ENCODE measurements at regions not wholly inside any gene's neighbourhood (a gene's known extent, or its start where the extent isn't known, plus 50 kb on each side); places are given as distances from the start of the nearest gene placed in this dataset.
"Not testable (repeated sequence)": the region's sequence is repeated elsewhere in the genome, so short reads cannot be mapped to it uniquely, and the experiment has no call there.

- in situ Hi-C loops (cut with HindIII; ENCODE audit: low sequenced_read_pairs); DNase-seq (ENCODE audit: low spot score): not testable (repeated sequence)
Observed at GRCh38 chrX:108903831-108904230, 167.5 kb upstream of the IRS4 start.

- in situ Hi-C loops (cut with HindIII; ENCODE audit: low sequenced_read_pairs): no loop called here
- no peak for DNase-seq (ENCODE audit: low spot score)
Observed at GRCh38 chrX:108900333-108900732, 164.0 kb upstream of the IRS4 start.

DNA sequence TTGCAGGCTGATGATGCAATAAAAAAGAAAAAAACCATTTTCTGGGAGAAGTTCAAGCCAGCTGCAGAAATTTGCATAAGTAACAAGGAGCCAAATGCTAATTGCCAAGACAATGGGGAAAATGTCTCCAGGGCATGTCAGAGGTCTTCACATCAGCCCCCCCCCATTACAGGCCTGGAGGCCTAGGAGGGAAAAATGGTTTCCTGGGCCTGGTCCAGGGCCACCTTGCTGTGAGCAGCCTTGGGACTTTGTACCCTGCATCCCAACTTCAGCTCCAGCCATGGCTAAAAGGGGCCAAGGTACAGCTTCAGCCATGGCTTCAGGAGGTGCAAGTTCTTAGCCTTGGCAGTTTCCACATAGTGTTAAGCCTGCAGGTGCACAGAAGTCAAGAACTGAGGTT, 160.0 kb upstream of the IRS4 start:
- DNase-seq (ENCODE audit: low spot score); in situ Hi-C loops (cut with HindIII; ENCODE audit: low sequenced_read_pairs): not testable (repeated sequence)

GRCh38 chrX:108892501-108892900, 156.1 kb upstream of the IRS4 start:
- no peak for DNase-seq (ENCODE audit: low spot score)
- in situ Hi-C loops (cut with HindIII; ENCODE audit: low sequenced_read_pairs): no loop called here

DNA sequence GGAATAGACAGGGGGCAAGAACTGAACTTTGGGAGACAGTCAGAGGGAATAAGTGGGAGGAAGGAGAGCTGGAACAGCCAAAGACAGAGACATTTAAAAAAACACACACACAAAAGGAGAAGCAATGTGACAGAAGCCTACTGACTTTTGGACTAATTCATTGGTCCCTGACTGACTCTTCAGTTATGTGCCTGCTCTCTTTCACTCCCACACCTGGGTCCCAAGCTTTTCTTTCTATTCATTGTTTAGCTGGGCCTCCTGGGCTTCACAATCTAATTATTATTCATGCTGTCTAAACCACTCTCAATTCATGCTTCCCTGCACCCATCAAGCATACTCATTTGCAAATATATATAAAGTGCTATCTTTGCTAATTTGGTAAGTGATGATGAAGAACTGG, 139.2 kb upstream of the IRS4 start:
- in situ Hi-C loops (cut with HindIII; ENCODE audit: low sequenced_read_pairs): no loop called here
- no peak for DNase-seq (ENCODE audit: low spot score)

DNA sequence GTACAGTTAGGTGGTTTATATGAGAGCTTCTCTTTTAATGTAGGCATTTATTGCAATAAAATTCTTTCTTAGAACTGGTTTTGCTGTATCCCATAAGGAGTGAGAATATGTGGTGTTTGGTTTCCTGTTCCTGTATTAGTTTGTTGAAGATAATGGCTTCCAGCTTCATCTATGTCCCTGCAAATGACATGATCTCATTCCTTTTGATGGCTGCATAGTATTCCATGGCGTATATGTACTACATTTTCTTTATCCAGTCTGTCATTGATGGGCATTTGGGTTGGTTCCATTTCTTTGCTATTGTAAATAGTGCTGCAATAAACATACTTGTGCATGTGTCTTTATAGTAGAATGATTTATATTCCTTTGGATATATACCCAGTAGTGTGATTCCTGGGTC, 106.7 kb upstream of the IRS4 start:
- in situ Hi-C loops (cut with HindIII; ENCODE audit: low sequenced_read_pairs); DNase-seq (ENCODE audit: low spot score): not testable (repeated sequence)

DNA sequence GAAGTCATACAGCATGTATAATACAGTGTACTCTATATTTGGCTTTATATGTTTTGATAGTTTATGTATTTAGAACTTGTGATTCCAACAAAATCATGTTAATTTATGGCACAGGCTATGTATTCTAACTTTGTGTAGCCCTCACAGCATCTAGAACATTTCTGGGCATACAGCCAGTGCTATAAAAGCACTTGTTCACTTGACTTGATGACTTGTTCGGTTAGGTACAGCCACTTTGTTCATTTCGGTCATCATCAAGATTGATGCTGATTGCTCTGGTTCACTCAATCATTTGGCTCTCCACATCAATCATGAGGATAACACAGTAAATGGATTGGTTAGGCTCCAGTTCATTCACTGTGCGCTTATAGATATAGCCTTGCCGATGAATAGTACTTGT, 97.6 kb upstream of the IRS4 start:
- in situ Hi-C loops (cut with HindIII; ENCODE audit: low sequenced_read_pairs): no loop called here
- DNase-seq (ENCODE audit: low spot score): no peak

- in situ Hi-C loops (cut with HindIII; ENCODE audit: low sequenced_read_pairs): no loop called here
- DNase-seq (ENCODE audit: low spot score): no peak
Observed at GRCh38 chrX:108811891-108812290, 75.5 kb upstream of the IRS4 start.

DNA sequence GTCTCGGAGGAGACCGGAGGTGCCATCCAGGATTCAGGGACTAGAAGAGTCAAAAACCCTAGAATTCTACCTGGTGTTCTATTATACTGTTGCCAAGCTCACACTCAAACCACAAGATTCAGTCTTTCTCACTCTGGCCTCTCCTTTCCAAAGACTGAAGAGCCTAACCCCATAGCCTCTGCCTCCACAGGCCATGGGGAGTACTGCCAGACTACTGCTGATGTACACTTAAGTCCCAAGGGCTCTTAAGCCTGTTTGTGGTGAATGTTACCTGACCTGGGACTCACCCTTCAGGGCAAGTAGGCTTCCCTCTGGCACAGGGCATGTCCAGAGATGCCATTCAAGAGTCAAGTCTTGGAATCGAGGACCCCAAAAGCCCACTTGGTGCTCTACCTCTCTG, 58.9 kb upstream of the IRS4 start:
- in situ Hi-C loops (cut with HindIII; ENCODE audit: low sequenced_read_pairs): no loop called here

More for the DNA sequence above, 58.9 kb upstream of the IRS4 start:
- no peak for DNase-seq (ENCODE audit: low spot score)

Measured in G401 (cell line).